GM12878 (cell line): ENCODE measurements at regions not wholly inside any gene's neighbourhood (a gene's known extent, or its start where the extent isn't known, plus 50 kb on each side); places are given as distances from the start of the nearest gene placed in this dataset.

ENCODE experiments used
- ATAC-seq: fragments of 200-7000 bp; cut with Tn5 transposase; 3 replicates; pipeline ENCODE4 v1.9.1; 2020; ENCODE audit warnings: mild to moderate bottlenecking, moderate library complexity
- BruUV-seq: library from RNA; stranded (reverse); fragments of 400-500 nt; replicated peaks from 2 replicates; lab custom pipeline; 2021; lab: Mats Ljungman, UMichigan
- CTCF ChIA-PET: fragments of 300-600 bp; sonication (Branson Sonifier 250); formaldehyde crosslinking; extraction: SDS; loops from one replicate; lab custom pipeline; 2021; ENCODE audit warnings: inconsistent platforms; lab: Yijun Ruan, JAX
- POLR2A ChIA-PET: fragments of 350-600 bp; formaldehyde crosslinking; extraction: SDS; loops from one replicate; lab custom pipeline; 2021; ENCODE audit warnings: inconsistent platforms; lab: Charles Lee
- RAD21 ChIA-PET: fragments of 300-600 bp; sonication (Branson Sonifier 250); formaldehyde crosslinking; loops from one replicate; lab custom pipeline; 2023; ENCODE audit warnings: antibody characterized with exemption; ENCODE audit not compliant: unreplicated experiment; lab: Charles Lee
- SMC1A ChIA-PET: fragments of 300-600 bp; sonication (Branson Sonifier 250); formaldehyde crosslinking; loops from one replicate; lab custom pipeline; 2023; ENCODE audit not compliant: unreplicated experiment, uncharacterized antibody; lab: Charles Lee
- DNase-seq: peaks from one replicate; pipeline ENCODE4 v3.0.0-alpha.2; 2011; ENCODE audit warnings: low read depth, low spot score
- FAIRE-seq: peaks from 3 replicates; lab custom pipeline; 2011; peaks lifted over from hg19 to GRCh38; lab: Jason Lieb, UNC
- H2AFZ ChIP-seq: 2 replicates; pipeline ENCODE4 v1.6.0; 2011; ENCODE audit warnings: low read depth, low read length, control low read depth; ENCODE audit not compliant: control insufficient read depth
- H3K27ac ChIP-seq: 2 replicates; pipeline ENCODE4 v1.5.1; 2011; ENCODE audit warnings: control low read depth; ENCODE audit not compliant: control insufficient read depth, insufficient read depth
- H3K27me3 ChIP-seq, 2 experiments: replicated peaks in 1 of 2; 2 replicates each; pipeline versions ENCODE4 v1.6.0 to v1.6.1; 2011; ENCODE audit warnings: low read length in 1 of 2; ENCODE audit not compliant: control insufficient read depth in 2 of 2, insufficient read depth in 2 of 2
- H3K36me3 ChIP-seq, 2 experiments: 2 replicates each; pipeline ENCODE4 v1.5.1; 2011; ENCODE audit warnings: low read length in 1 of 2; ENCODE audit not compliant: control insufficient read depth in 2 of 2, insufficient read depth in 2 of 2
- H3K4me1 ChIP-seq: 2 replicates; pipeline ENCODE4 v1.6.1; 2011; ENCODE audit warnings: mild to moderate bottlenecking, low read length, moderate library complexity, mixed read lengths; ENCODE audit not compliant: control insufficient read depth, insufficient read depth
- H3K4me2 ChIP-seq: 2 replicates; pipeline ENCODE4 v1.6.0; 2011; ENCODE audit warnings: control low read depth; ENCODE audit not compliant: control insufficient read depth, insufficient read depth
- H3K4me3 ChIP-seq: fragments of 200-600 bp; sonication (generic); 2 replicates; pipeline ENCODE4 v1.5.1; 2016
- H3K79me2 ChIP-seq: 2 replicates; pipeline ENCODE4 v1.6.0; 2011; ENCODE audit warnings: low read length; ENCODE audit not compliant: control insufficient read depth, insufficient read depth
- H3K9ac ChIP-seq: 2 replicates; pipeline ENCODE4 v1.8.0; 2011; ENCODE audit warnings: low read length, control low read depth, mixed read lengths; ENCODE audit not compliant: control insufficient read depth, insufficient read depth
- H3K9me3 ChIP-seq: replicated peaks from 3 replicates; pipeline ENCODE4 v1.5.1; 2011; ENCODE audit warnings: mild to moderate bottlenecking, low read length; ENCODE audit not compliant: control insufficient read depth, insufficient read depth
- H4K20me1 ChIP-seq: 2 replicates; pipeline ENCODE4 v1.6.0; 2011; ENCODE audit not compliant: control insufficient read depth, insufficient read depth
- BCLAF1 ChIP-seq: fragments of 450-650 bp; IDR thresholded peaks from 2 replicates; pipeline ENCODE4 v1.6.1; 2017; ENCODE audit warnings: antibody characterized with exemption, mild to moderate bottlenecking, moderate library complexity
- CEBPB ChIP-seq, 2 experiments: fragments of 150-350 bp in 1 of 2; IDR thresholded peaks; 2 replicates each; pipeline ENCODE4 v1.6.1; 2012 to 2014; ENCODE audit warnings: low read depth in 2 of 2, low read length in 2 of 2, borderline replicate concordance in 1 of 2, inconsistent platforms in 1 of 2
- CEBPZ ChIP-seq: fragments of 150-350 bp; IDR thresholded peaks from 2 replicates; pipeline ENCODE4 v1.6.1; 2016; ENCODE audit warnings: low read depth, low read length
- EZH2 ChIP-seq: IDR thresholded peaks from 2 replicates; pipeline ENCODE4 v1.6.1; 2012; ENCODE audit warnings: low read depth, mild to moderate bottlenecking, control low read depth, inconsistent platforms, low read length, borderline replicate concordance; ENCODE audit not compliant: control insufficient read depth
- GABPA ChIP-seq: IDR thresholded peaks from 2 replicates; pipeline ENCODE4 v1.6.1; 2014; ENCODE audit warnings: antibody characterized with exemption, low read depth, mild to moderate bottlenecking, inconsistent platforms
- JUNB ChIP-seq: IDR thresholded peaks from 2 replicates; pipeline ENCODE4 v1.6.1; 2016; ENCODE audit warnings: antibody characterized with exemption, mild to moderate bottlenecking
- KAT2A ChIP-seq: conservative IDR thresholded peaks from 2 replicates; pipeline ENCODE4 v1.6.1; 2011; ENCODE audit warnings: low read depth, low read length; ENCODE audit not compliant: control insufficient read depth
- MEF2A ChIP-seq: IDR thresholded peaks from 2 replicates; pipeline ENCODE4 v1.6.1; 2011; ENCODE audit warnings: low read depth, mild to moderate bottlenecking, low read length, moderate library complexity; ENCODE audit not compliant: insufficient read depth
- NRF1 ChIP-seq: conservative IDR thresholded peaks from 2 replicates; pipeline ENCODE4 v1.6.1; 2011; ENCODE audit warnings: mild to moderate bottlenecking, low read depth, low read length, improper control_type of control experiment
- SIN3A ChIP-seq: IDR thresholded peaks from 2 replicates; pipeline ENCODE4 v1.6.1; 2012; ENCODE audit warnings: low read depth, low read length, improper control_type of control experiment
- SIX5 ChIP-seq: IDR thresholded peaks from 2 replicates; pipeline ENCODE4 v1.6.1; 2011; ENCODE audit warnings: mild to moderate bottlenecking, low read depth, low read length, moderate library complexity; ENCODE audit not compliant: severe bottlenecking
- SREBF2 ChIP-seq: IDR thresholded peaks from 2 replicates; pipeline ENCODE4 v1.6.1; 2012; ENCODE audit warnings: mild to moderate bottlenecking, low read length
- ZNF274 ChIP-seq: IDR thresholded peaks from one replicate; pipeline ENCODE4 v1.8.0; 2011; ENCODE audit not compliant: insufficient read length, insufficient read depth
- WGBS: methylation state at CpG from one replicate; pipeline ENCODE4 v1.1.6; 2016; ENCODE audit warnings: low lambda C conversion rate; ENCODE audit not compliant: insufficient replicate concordance, insufficient coverage; ENCODE audit errors: missing lambda C conversion rate; 5-methylcytosine and 5-hydroxymethylcytosine counted together
- in situ Hi-C: fragments of 300-500 bp; cut with MboI; formaldehyde crosslinking; loops from 9 replicates; pipeline ENCODE4 v1.14.3; 2018; ENCODE audit warnings: mixed read lengths
- intact Hi-C: fragments of 100-400 bp; cut with micrococcal nuclease; formaldehyde crosslinking; loops from one replicate; pipeline ENCODE4 v1.14.2; 2022; ENCODE audit not compliant: unreplicated experiment
- TF ChIP-seq, protein P1 (sequence below): fragments of 450-650 bp; IDR thresholded peaks from 2 replicates; pipeline ENCODE4 v1.6.1; 2017; ENCODE audit warnings: mild to moderate bottlenecking
- TF ChIP-seq, protein P2 (sequence below): fragments of 450-650 bp; conservative IDR thresholded peaks from 2 replicates; pipeline ENCODE4 v1.6.1; 2017; ENCODE audit warnings: mild to moderate bottlenecking, moderate library complexity

DNA sequence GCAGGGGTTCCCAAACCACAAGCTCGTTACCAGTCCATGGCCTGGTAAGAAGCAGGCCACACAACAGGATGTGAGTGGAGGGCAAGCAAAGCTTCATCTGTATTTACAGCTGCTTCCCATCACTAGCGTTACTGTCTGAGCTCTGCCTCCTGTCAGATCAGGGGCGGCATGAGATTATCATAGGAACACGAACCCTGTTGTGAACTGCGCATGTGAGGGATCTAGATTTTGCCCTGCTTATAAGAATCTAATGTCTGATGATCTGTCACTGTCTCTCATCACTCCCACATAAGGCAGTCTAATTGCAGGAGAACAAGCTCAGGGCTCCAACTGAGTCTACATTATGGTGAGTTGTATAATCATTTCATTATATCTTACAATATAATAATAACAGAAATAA is 677.4 kb upstream of the SLITRK6 start:
- intact Hi-C loops, result no loop called here
- in situ Hi-C loops, result no loop called here
- ChIA-PET CTCF (interaction anchor here (1.5 kb wide), 1 partner anchor 14 kb away, joined by 3 read pairs; no protein-coding TSS in a partner anchor), RAD21 (no interaction called here), SMC1A (interaction anchor here (1.1 to 1.5 kb wide), 2 partner anchors 10 to 14 kb away, joined by 4 read pairs; no protein-coding TSS in a partner anchor), POLR2A (no interaction called here)
- H3K4me2 ChIP-seq, result no peak overlapping the region
- no peak overlapping the region for H3K4me3 ChIP-seq
- WGBS, result 30% methylated on average over 5 of the region's 5 CpGs
- H4K20me1 ChIP-seq, result no peaks in the 10 kb centered on the region
- no peak overlapping the region for H2AFZ ChIP-seq
- FAIRE-seq (no peak), ATAC-seq (no peak), DNase-seq (no peak)
- H3K36me3 ChIP-seq, result no peaks in the 10 kb centered on the region
- no peaks in the 10 kb centered on the region for H3K9me3 ChIP-seq
- TF ChIP-seq, protein P1, sequence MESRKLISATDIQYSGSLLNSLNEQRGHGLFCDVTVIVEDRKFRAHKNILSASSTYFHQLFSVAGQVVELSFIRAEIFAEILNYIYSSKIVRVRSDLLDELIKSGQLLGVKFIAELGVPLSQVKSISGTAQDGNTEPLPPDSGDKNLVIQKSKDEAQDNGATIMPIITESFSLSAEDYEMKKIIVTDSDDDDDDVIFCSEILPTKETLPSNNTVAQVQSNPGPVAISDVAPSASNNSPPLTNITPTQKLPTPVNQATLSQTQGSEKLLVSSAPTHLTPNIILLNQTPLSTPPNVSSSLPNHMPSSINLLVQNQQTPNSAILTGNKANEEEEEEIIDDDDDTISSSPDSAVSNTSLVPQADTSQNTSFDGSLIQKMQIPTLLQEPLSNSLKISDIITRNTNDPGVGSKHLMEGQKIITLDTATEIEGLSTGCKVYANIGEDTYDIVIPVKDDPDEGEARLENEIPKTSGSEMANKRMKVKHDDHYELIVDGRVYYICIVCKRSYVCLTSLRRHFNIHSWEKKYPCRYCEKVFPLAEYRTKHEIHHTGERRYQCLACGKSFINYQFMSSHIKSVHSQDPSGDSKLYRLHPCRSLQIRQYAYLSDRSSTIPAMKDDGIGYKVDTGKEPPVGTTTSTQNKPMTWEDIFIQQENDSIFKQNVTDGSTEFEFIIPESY, result no peak
- no peak for TF ChIP-seq SIN3A
- no peak for TF ChIP-seq SREBF2
- TF ChIP-seq EZH2, result no peak
- no peak for TF ChIP-seq CEBPZ
- TF ChIP-seq MEF2A, result no peak
- no peak for TF ChIP-seq KAT2A
- no peak for TF ChIP-seq CEBPB (IDR thresholded peaks at IDR 0.05; ENCODE audit: borderline replicate concordance in 1 of 2, low read depth in 2 of 2, low read length in 2 of 2)
- TF ChIP-seq, protein P2, sequence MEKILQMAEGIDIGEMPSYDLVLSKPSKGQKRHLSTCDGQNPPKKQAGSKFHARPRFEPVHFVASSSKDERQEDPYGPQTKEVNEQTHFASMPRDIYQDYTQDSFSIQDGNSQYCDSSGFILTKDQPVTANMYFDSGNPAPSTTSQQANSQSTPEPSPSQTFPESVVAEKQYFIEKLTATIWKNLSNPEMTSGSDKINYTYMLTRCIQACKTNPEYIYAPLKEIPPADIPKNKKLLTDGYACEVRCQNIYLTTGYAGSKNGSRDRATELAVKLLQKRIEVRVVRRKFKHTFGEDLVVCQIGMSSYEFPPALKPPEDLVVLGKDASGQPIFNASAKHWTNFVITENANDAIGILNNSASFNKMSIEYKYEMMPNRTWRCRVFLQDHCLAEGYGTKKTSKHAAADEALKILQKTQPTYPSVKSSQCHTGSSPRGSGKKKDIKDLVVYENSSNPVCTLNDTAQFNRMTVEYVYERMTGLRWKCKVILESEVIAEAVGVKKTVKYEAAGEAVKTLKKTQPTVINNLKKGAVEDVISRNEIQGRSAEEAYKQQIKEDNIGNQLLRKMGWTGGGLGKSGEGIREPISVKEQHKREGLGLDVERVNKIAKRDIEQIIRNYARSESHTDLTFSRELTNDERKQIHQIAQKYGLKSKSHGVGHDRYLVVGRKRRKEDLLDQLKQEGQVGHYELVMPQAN, result no peak
- no peak for TF ChIP-seq ZNF274
- TF ChIP-seq JUNB, result no peak
- TF ChIP-seq GABPA, result no peak
- TF ChIP-seq BCLAF1, result no peak
- TF ChIP-seq SIX5, result no peak
- TF ChIP-seq NRF1, result no peak
- no peaks in the 10 kb centered on the region for H3K4me1 ChIP-seq
- no peak overlapping the region for H3K9ac ChIP-seq
- no peak overlapping the region for H3K27ac ChIP-seq
- no peaks in the 10 kb centered on the region for H3K27me3 ChIP-seq
- BruUV-seq, result no TSS peak
- H3K79me2 ChIP-seq, result no peaks in the 10 kb centered on the region
